HG03045 (cell line): ENCODE measurements at regions not wholly inside any gene's neighbourhood (a gene's known extent, or its start where the extent isn't known, plus 50 kb on each side); places are given as distances from the start of the nearest gene placed in this dataset.

Experiments used
- ATAC-seq: cut with Tn5 transposase; IDR thresholded peaks from one replicate; pipeline ENCODE4 v1.9.1; 2021; ENCODE audit warnings: mild to moderate bottlenecking, moderate library complexity; ENCODE audit not compliant: unreplicated experiment

DNA sequence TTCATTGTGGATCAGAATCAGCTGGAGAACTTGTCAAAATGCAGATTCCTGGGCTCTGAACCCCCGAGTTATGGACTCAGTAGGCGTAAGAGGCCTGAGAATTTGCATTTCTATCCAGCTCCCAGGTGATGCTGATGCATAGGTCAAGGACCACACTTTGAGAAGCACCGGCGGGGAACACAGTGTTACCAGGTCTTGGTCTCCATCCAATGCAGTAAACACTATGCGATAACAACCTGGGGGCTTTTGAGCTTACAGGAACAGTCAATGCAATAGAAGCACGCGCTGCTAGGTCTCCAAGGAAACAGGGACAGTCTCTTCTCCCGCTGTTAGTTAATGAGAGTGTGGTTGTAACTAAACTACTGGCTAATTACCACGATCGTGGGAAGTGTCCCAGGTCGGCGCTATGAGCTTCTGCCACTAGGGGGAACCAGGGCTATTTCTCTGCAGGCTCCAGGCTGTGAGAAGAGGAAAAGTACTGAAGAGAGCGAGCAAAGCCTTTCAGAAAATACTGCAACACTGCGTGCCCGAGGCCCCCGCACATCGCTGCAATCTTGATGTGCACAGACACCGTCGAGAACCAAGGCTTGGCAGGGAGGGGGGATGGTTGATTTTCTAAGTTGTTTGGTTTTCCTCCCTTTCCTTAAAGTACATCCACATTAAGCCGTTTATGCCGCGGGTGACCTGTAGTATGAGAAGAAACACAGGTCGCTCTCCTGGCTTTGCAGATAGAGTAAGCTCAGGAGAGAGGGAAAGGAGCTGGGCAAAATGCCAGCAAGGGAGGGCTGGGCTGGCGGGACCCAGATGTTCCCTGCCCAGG, 52.0 kb upstream of the KCNA1 start:
- ATAC-seq = peak; percentile 59

DNA sequence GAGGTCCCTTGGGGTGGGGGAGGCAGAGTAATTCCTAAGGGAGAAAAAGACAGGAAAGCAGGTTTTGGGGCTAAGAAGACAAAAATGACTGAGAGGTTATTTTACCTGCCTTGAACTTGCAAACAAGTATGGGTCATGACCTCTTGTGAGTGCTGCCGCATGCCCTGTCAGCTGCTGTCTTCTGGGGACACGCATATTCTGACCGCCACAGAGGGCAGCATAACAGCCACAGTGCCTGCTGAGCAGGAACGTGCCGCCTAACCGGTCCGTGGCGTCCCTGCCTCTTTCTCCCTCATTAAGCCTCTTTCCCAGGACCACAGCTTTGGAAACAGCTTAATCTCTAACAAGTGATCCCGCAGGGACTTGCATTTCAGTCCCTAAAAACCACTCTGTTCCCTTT, 51.3 kb upstream of the KCNA1 start:
- ATAC-seq = no peak

DNA sequence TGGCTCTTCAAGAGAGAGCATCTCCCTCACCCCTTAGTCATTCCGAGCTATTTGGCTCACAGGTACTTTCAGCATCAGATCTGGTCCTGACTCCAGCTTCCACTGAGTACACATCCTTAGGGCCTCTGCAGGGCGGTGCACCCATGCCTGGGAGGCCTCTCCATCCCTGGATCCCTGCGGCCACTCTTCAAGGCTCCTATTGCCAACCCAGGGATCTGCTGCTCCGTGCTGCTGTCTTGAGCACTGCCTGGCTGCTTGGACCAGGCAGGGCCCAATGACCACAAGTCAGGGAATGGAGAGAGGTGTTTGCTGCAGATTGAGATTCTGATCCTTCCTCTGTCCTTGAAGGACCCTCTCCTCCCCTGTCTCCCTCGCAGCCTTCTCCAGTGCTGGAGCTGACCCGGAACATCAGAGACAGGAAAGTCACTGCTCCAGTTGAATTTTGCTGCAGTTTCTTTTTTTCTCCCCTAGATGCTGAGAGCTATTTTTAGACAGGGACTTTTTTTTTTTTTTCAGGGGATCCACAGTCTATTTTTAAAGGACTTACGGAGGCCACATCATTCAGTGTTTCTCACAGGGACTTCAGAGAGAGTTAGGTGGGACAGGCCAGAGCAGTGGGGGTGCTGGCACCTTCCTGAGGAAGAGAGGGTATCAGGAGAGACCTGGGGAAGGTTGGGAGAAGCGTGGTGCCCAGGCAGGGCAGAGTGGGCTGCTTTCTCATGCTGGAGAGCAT, 50.1 kb upstream of the KCNA1 start:
- ATAC-seq = no peak
